ENCODE measurements at regions not wholly inside any gene's neighbourhood (a gene's known extent, or its start where the extent isn't known, plus 50 kb on each side); places are given as distances from the start of the nearest gene placed in this dataset.

- DNase-seq, result no peak
Observed at GRCh38 chr16:63292036-63292435, 1255.8 kb upstream of the CDH8 start.

- DNase-seq, result no peak
Observed at GRCh38 chr16:63289834-63290460, 1253.7 kb upstream of the CDH8 start.

GRCh38 chr16:63287401-63287800 is 1251.2 kb upstream of the CDH8 start:
- DNase-seq, result no peak

GRCh38 chr16:63283721-63284120 is 1247.5 kb upstream of the CDH8 start:
- DNase-seq, result no peak

- DNase-seq, result no peak
Observed at GRCh38 chr16:63244631-63245030, 1208.4 kb upstream of the CDH8 start.

- DNase-seq, result no peak
Observed at GRCh38 chr16:63241497-63242028, 1205.3 kb upstream of the CDH8 start.

GRCh38 chr16:63239065-63239570 is 1202.9 kb upstream of the CDH8 start:
- DNase-seq, result no peak

GRCh38 chr16:63230421-63231040 is 1194.3 kb upstream of the CDH8 start:
- no peak for DNase-seq

- DNase-seq, result no peak
Observed at GRCh38 chr16:63228259-63228658, 1192.0 kb upstream of the CDH8 start.

- DNase-seq, result no peak
Observed at GRCh38 chr16:63223851-63224250, 1187.6 kb upstream of the CDH8 start.

GRCh38 chr16:63216696-63217423 is 1180.6 kb upstream of the CDH8 start:
- no peak for DNase-seq

GRCh38 chr16:63201851-63202250 is 1165.6 kb upstream of the CDH8 start:
- DNase-seq, result no peak

- DNase-seq, result no peak
Observed at GRCh38 chr16:63200940-63201339, 1164.7 kb upstream of the CDH8 start.

GRCh38 chr16:63195336-63195735 is 1159.1 kb upstream of the CDH8 start:
- no peak for DNase-seq

- no peak for DNase-seq
Observed at GRCh38 chr16:63192980-63193379, 1156.7 kb upstream of the CDH8 start.

- no peak for DNase-seq
Observed at GRCh38 chr16:63188086-63188771, 1152.0 kb upstream of the CDH8 start.

- no peak for DNase-seq
Observed at GRCh38 chr16:63187638-63188037, 1151.4 kb upstream of the CDH8 start.

- no peak for DNase-seq
Observed at GRCh38 chr16:63185235-63185780, 1149.1 kb upstream of the CDH8 start.

GRCh38 chr16:63183743-63184142 is 1147.5 kb upstream of the CDH8 start:
- no peak for DNase-seq

GRCh38 chr16:63175313-63175712 is 1139.1 kb upstream of the CDH8 start:
- DNase-seq, result no peak

- no peak for DNase-seq
Observed at GRCh38 chr16:63174801-63175200, 1138.6 kb upstream of the CDH8 start.

- no peak for DNase-seq
Observed at GRCh38 chr16:63171545-63171944, 1135.3 kb upstream of the CDH8 start.

GRCh38 chr16:63169100-63169499 is 1132.9 kb upstream of the CDH8 start:
- no peak for DNase-seq

All from GF-D8 (cell line).